Left hindlimb (tissue), 1 donor: ENCODE measurements at regions not wholly inside any gene's neighbourhood (a gene's known extent, or its start where the extent isn't known, plus 50 kb on each side); places are given as distances from the start of the nearest gene placed in this dataset.
"Not testable (repeated sequence)": the region's sequence is repeated elsewhere in the genome, so short reads cannot be mapped to it uniquely, and the experiment has no call there.

Source experiments
- DNase-seq: peaks from one replicate; pipeline ENCODE4 v3.0.0-alpha.2; 2018

DNA sequence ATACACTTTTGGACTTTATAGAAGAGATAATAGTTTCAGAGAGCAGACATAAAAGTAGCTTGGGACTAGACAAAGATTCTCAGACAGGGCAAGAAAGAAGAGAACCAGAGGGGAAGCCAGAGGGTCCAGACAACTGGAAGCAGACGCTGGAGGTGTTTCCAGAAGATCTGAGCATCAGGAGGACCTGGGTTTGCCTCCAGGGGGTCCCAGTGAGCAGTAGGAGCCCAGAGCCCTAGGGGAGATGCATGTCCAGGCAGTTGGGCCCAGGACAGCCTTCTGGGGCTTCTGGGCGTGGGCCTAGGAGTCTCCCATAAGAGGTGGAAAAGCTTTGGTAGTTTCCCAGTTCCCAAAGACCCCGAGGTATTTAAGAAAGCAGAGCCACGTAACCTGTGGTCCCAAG is 251.2 kb upstream of the ID2 start:
- no peak for DNase-seq

DNA sequence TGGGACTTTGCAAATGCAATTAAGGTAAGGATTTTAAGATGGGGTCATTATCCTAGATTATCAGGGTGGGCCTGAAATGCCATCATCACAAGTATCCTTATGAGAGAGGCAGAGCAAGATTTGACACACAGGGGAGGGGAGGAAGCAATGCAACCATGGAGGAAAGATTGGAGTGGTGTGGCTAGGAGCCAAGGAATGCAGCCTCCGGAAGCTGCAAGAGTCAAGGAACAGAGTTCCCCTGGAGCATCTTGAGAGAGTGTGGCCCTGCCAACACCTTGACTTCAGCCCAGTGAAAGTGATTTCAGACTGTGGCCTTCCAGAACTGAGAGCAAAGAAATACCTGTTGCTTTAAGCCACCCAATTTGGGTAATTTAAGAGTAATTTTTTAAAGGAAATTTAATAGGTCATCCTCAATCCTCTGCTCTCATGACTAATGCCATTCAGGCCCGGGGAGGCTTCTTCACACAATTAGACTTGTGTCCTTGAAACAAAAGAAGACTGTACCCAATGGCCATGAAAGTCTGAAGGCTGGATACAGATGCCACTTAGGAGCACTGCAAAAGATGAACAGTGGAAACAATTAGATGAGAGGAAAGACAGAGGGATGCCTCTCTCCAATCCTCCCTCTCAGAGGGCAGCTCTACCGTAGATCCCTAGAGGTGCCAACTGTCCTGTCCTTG is 250.3 kb upstream of the ID2 start:
- DNase-seq = no peak

DNA sequence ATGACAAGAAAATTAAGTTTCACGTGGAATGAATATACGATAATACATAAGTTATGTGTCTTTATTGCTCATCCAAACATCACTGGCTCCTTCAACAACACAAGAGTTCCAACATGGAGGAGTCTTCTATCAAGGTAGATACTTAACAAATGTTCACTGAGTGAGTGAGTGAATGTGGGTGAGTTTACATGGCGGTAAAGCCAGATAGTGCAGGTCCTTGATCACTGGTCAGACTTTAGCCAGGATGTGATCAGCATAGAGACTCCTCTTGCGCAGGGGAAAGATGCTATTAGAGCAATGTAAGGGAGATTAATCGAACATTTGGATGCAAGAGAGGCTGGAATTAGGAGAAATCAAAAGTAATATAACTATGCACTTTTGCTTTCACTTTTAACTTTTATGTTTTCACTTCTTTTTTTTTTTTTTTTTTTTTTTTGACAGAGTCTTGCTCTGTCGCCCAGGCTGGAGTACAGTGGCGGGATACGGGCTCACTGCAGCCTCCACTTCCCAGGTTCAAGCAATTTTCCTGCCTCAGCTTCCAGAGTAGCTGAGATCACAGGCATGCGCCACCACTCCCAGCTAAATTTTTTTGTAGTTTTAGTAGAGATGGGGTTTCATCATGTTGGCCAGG is 249.0 kb upstream of the ID2 start:
- no peak for DNase-seq

DNA sequence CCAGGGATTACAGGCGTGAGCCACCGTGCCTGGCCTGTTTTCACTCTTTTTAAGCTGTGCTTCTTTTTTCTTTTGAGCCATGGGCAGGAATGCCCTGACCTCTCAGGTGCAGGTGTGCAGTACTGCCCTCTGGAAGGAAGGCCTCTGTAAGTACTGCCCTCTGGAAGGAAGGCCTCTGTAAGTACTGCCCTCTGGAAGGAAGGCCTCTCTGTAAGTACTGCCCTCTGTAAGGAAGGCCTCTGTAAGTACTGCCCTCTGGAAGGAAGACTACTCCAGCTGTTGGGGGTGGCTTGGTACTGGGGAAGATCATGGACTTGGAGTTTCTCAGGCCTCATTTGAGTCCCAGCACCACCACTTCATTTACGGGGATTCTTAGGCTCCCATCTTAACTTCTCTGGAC is 248.5 kb upstream of the ID2 start:
- no peak for DNase-seq

DNA sequence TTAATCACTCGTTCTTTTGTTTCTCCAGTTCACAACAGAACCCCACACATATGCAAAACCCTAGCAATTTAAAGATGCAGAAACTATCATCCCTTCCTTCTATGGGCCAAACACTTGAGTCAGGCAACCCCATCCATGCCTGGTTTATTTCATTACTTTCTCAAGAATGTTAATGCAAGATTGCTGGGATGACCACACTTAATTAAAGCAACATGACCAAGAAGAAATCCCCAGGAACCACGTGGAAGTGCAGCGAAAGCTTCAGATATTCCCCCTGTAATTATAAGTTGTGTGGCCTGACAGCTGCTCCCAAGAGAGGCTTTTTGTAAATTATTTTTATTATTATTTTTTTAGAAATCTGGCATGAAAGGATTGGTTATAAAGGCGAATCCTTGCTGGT is 246.2 kb upstream of the ID2 start:
- DNase-seq = no peak

DNA sequence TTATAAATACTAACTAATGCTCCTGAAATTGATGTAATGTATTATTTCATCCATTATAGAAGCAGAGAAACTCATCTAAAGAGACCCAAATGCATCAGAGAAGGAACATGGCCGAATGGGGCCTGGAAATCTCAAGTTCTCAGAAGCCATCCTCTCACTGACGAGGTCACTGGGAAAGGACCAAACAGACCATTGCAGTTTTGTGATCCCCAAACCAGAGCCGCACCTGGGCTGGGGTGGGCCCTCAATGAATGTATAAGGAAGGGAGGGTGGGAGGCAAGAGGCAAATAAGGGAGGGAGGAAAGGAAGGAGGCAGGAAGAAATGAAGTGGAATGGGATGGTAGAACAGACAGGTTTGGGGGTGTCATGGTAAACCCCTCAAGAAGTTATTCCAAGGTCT is 245.3 kb upstream of the ID2 start:
- DNase-seq = no peak

DNA sequence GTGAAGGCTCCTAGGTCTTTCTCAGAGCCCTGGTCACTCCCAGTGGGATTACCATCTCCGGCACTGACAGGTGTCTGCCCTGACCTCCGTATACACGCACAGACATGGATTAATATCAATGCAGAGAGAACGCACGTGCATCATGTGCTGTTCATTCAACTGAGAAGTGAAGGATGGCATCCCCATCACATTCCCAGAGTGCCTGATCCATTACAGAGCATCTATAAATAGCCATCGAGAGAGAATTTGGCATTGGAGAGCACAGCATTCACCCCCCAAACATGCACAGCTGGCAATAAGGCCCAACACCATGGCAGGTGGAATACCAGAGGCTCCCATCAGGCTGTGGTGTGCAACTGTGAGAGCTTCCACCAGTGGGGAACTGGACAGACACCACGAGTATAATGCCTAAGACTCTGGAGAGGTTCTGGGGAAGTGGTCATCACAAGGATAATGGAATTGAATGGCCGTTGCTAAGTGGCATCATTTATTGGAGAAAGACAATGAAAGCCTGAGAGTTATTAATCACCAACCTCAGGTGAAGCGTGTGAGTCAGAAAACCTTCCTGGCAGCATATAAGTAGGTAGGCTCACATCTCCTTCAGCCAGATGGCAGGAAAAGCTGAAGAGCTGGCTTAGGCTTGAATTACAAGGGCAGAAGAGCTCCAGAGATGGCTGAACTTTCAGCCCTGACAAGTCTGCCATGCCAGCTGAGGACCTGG is 244.5 kb upstream of the ID2 start:
- DNase-seq = no peak

DNA sequence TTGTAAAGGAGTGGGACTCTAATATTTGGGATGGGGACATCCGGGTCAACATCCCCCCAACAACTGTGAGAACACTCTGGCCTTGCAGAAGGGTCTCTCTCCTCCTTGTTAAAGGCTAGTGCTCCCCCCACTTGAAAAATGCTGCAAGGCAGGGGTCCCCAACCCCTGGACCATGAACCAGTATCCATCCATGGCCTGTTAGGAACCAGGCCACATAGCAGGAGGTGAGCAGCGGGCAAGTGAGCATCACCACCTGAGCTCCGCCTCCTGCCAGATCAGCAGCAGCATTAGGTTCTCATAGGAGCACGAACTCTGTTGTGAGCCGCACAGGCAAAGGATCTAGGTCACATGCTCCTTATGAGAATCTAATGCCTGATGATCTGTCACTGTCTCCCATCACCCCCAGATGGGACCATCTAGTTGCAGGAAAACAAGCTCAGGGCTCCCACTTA is 243.9 kb upstream of the ID2 start:
- no peak for DNase-seq

DNA sequence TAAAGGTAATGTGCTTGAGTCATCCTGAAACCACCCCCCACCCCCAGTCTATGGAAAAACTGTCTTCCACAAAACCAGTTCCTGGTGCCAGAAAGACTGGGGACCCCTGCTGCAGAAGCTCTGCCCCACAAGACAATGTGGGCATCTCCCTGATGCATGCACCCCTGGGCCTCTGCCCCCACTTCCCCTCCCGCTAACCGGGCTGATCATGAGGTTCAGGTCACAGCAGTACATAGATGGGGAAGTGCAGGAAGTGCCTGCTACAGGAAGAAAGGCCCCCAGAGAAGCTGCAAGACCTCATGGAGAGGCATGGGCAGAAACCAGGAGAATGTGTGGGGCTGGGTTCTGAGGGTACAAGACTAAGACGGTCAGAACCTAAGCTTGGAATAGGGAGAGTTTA is 243.4 kb upstream of the ID2 start:
- no peak for DNase-seq

DNA sequence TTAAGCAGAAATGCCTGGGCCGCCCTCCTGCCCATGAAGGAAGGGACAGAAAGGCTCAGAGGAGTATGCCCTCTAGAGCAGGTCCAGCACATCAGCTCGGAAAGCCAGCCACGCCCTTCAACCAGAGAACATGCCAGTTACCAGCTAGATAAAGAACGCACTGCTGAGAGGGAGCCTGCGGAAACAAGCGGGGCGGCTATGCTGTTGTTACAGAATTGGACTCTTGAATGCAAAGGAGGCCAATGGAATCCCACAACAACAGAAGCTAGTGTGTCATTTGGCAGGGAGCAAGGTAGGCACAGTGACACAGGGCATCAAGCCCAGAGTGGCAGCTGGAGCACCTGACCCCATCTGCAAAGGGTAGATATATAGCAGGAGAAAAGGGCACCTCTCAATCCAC is 242.9 kb upstream of the ID2 start:
- DNase-seq = no peak

DNA sequence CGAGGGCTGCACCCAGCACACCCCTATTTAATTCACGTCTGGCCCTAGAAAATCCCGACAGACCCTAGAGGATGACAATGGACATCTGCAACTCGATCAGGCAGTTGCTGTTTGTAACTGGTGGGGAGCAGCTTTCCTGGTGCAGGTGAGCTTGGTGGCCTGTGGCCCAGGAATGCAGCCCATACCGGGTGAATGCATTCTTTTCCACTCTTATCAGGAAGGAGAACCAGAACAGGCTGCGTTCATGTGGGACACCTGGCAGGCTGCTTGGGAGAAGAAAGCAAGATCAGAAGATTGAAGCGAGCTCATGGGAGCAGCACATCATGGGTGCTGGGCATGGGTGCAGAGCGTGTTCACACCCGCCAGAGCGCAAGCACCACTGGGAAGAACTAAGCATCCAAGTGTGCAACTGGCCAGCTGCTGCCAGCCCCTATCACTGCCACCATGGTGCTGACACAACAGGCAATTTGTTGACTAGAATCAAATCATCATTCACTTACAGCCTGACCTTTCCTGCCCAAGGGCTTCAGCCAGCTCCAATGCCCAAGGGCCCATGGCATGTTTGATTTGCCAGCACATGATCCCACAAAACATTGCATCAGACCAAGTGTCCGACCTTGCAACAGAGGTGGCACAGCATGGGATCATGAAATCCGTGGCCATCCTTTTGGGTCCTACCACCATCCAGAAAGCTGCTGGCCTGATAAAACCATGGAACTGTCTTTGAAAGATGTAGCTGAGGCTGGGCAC is 241.7 kb upstream of the ID2 start:
- no peak for DNase-seq

DNA sequence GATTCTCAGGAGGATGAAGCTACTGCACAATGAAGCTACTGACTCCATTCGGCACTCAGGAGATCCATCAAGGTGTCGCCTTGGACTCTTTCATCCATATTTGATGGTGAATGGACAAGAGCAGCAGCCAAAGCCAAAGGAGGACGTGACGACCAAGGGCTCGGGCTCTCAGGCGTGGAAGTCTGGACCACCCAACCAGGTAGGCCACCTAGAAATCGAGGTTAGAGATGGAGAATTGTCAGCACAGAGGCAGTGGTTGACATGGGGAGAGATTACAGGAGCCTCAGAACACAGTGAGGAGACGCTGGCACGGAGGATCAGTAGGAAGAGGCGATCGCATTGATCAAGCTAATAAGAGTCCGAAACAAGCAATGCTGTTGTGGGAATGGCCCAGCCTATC is 240.5 kb upstream of the ID2 start:
- no peak for DNase-seq

DNA sequence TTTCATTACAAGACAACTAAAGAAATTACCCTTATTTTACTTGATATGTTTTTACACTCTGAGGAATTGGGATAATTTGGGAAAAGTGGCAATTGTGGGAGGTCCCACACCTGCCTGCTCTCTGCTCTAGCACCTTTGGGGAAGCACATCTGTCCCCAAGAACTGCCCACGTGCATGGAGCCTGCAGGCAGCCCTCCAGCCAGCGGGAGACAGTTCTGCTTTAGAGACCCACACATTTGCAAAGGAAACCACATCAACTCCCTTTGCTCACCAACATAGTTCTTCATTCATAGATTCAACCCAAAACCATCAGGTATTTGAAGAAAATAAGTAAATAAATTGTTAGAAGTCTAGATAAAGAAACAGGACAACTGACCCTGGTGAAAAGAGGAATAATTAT is 239.9 kb upstream of the ID2 start:
- DNase-seq = no peak

DNA sequence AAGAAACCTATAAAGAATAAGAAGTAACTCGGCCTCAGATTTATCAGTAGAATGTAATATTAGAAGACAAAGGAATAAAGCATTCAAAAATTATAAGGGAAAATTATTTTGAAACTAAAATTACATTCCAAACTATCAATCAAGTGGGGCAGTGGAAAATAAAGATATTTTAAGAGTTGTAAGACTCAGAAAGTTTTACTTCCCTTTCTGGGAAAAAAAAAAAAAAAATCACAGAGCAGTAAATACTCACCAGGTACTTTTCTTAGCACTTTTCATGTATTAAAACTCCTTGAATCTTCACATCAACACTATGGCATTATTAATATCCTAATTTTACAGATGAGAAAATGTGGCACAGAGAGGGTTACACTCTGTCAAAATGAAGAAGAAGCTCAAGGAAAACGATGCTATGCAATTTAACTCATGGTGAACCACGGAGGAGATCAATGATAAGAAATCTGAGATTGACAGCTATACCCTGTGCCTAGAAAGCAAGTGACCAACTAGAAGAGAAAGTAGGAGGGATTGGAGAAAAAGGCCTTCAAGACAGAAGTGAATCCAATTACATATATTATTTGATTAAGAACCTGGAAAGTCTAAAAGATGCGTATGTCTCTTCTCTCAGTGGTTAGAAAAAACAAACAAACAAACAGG is 238.9 kb upstream of the ID2 start:
- no peak for DNase-seq

DNA sequence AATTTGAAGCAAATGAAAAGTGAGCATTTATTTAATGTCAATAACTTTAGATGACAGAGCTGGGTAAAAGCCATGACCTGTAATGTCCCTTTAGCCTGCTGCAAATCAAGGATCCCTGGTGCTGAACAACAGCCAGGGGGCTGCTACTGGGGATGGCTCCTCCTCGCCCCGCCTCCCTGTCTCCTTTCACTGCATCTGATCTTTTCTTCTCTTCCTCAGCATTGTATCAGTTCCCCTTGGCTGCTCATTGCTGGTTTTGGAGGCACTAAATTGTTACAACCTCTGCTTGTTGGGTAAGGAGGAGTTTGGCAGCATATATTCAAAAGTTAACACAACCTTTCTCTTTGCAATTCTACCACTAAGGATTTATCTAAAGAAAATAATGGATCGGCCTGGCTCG is 236.3 kb upstream of the ID2 start:
- DNase-seq = no peak

DNA sequence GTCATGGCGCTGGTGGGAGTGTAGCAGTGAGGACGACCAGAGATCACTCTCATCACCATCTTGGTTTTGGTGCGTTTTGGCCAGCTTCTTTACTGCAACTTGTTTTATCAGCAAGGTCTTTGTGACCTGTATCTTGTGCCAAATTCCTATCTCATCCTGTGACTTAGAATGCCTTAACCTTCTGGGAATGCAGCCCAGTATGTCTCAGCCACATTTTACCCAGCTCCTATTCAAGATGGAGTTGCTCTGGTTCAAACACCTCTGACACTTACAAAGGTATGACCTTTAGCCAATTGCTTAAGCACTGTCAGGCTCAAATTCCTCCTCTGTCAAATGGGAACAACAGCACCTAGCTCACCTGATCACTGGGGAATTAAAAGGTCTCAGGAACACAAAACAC is 235.1 kb upstream of the ID2 start:
- DNase-seq = not testable (repeated sequence)

DNA sequence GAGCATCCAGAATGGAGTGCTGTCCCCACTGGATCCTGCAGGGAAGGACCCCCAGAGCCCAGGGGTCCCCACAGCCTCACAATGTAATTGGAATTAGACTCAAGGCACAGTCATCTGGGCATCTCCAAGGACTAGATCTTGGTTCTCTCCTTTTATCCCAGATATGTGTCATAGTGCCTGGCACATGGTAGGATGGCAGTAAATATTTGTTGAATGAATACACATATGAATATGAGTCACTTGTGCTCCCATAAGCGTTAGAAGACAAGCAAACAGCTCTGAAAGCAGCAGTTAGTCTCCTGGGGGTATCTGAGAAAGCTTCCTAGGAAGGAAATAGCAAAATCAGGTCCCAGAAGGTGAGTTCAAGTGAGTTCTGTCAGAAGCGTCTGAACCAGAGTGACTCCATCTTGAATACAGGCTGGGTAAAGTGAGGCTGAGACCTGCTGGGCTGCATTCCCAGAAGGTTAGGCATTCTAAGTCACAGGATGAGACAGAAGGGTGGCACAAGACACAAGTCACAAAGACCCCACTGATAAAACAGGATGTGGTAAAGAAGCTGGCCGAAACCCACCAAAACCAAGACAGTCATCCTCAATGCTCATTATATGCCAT is 234.1 kb upstream of the ID2 start:
- DNase-seq = no peak

DNA sequence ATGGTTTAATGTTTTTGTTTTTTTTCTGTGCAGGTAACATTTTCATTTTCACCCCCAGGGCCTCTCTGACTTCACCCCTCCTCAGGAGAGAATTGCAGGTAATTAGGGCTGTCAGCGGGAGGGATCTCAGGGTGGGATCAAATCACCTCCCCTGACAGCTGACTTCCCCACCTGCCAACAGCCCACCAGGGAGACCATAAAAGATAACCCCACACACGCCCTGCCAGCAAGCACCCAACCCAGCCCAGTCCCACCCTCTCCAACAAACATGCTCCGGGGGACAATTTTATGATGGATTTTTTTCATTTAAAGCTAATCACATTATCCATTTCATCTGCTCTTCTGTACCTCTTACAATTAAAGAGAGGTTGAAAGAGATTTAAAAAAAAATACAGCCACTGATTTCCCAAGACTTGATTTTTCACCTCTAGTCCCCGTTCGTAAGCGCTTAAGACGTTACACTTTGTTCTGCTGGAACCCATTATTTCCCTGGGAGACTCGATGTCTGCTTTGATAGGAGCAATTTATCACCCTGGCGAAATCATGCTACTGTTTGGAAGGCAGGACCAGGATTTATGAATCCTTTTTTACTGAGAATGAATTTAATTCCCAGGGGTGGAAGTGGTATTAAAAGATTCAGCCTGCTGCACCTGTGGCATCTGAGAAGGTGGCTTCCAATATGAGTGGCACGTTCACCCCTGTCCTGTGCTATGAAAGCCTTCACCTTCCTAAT is 232.9 kb upstream of the ID2 start:
- DNase-seq = no peak

DNA sequence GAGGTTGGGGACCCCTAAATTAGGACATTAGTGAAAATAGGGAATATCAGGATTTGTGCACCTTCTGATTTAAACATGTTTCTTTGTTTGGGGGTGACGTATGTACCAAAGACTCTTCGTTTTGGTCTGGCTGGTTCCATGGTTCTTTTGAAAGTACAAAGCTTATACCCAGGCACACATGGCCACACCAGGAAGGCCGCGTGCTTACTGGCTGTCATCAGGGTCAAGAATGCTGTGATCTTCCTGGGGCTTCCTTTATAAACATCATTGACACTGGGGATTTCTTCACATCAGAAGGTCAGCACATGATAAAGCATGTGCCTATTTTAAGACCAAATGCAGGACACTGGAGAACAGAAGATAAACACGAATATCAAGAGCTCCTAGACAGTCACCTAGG is 230.6 kb upstream of the ID2 start:
- DNase-seq = no peak

DNA sequence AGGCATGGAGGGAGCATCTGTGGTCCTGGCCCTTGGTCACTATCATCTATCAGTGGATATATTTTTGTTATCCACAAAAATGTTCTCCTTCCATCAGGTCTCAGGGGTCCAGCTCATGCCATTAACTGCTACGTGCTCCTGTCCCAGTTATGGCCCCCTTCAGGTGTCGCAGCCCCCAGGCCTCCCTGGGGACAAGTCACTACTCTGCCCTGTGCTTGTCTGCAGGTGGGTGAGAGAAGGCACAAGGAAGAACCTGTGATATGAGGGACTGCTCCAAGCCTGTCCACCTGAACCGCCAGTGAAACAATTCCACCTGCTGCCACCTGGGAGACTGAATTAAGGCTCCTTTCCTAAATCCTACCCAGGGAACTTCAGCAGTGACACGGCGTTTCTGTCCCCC is 229.6 kb upstream of the ID2 start:
- no peak for DNase-seq

DNA sequence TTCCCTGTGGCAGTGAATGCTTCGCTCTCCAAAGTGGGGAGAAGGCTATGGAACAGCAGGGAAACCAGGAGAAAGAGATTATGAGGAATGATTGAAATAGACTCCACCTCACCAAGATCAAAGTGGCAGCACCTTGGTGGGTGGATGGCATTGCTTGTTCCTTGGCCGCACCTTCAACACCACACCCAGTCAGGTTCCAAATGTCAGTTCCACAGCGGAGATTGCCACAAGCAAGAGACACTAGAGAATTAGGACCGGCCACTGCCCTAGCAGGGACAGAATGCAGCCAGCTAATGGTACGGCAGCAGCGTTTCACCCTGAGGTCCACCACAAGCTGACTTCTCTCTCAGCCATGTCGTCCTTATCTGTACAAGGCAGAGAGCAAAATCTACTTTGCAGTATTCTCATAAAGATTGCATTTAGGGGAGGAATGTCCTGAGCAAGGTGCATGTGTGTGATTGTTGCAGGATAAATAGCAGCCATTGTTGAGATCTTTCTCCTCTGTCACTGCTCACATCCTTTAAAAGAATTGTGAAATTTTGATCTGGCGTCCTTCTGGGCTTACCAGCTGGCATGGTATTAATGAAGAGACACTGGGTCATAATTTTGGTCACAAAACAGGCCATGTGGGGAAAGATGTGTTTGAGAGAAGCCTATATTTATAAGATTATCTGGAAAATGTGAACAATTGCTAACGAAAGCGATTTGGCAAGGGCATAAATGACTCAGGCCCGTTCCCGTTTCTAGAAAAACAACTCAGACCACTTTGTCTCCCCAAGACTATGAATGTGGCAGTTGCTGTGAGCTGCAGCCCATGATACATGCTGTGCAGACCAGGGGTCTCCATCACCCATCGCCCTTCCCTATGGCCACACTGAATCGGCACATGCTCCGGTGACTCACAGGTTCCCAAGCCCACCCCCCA is 228.6 kb upstream of the ID2 start:
- no peak for DNase-seq
